ENCODE measurements at regions not wholly inside any gene's neighbourhood (a gene's known extent, or its start where the extent isn't known, plus 50 kb on each side); places are given as distances from the start of the nearest gene placed in this dataset.

DNA sequence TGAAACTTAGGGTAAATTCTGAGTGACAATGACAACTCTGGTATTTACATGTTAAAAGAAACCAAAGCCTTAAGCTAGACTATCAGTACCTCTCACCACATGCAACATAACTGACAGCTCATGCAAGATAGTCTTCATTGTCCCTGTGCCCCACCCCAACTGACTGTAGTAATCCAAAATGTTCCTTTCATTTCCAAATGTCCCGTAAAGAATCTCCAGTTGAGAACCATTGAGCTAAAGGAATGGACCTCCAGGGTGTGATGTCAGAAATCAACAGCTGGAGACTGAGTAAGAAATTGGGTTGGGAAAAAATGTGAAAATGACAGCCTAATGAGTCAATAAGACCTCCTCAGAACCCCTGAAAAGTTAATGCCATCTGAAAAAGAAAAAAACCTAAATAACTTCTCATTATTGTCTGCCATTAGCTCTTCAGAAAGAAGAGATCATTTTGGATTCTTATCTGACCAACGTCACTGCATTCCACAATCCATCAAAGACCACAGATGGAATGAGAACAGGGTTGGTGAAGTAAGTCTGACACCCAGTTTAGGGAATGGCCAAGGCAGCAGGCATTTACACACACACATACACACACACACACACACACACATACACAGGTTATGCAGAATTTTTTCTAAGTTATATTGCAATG is 51.7 kb upstream of the ACVR2A start:
- no peaks in the 10 kb centered on the region for H3K36me3 Mint-ChIP-seq (ENCODE audit: insufficient read depth)
- TF ChIP-seq, protein P1, sequence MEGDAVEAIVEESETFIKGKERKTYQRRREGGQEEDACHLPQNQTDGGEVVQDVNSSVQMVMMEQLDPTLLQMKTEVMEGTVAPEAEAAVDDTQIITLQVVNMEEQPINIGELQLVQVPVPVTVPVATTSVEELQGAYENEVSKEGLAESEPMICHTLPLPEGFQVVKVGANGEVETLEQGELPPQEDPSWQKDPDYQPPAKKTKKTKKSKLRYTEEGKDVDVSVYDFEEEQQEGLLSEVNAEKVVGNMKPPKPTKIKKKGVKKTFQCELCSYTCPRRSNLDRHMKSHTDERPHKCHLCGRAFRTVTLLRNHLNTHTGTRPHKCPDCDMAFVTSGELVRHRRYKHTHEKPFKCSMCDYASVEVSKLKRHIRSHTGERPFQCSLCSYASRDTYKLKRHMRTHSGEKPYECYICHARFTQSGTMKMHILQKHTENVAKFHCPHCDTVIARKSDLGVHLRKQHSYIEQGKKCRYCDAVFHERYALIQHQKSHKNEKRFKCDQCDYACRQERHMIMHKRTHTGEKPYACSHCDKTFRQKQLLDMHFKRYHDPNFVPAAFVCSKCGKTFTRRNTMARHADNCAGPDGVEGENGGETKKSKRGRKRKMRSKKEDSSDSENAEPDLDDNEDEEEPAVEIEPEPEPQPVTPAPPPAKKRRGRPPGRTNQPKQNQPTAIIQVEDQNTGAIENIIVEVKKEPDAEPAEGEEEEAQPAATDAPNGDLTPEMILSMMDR (IDR thresholded peaks at IDR 0.05; ENCODE audit: unreplicated experiment), result no peak
- H3K9me3 Mint-ChIP-seq (ENCODE audit: low read depth), result no peaks in the 10 kb centered on the region
- no peak overlapping the region for H3K4me3 Mint-ChIP-seq (ENCODE audit: low read depth)
- no peak for DNase-seq (ENCODE audit: low spot score, unreplicated experiment)
- H3K27ac Mint-ChIP-seq, result no peak overlapping the region
- peaks cover 5% of the 10 kb centered on the region for H3K27me3 Mint-ChIP-seq
- peaks cover 12% of the 10 kb centered on the region for H3K4me1 Mint-ChIP-seq (ENCODE audit: low read depth)

DNA sequence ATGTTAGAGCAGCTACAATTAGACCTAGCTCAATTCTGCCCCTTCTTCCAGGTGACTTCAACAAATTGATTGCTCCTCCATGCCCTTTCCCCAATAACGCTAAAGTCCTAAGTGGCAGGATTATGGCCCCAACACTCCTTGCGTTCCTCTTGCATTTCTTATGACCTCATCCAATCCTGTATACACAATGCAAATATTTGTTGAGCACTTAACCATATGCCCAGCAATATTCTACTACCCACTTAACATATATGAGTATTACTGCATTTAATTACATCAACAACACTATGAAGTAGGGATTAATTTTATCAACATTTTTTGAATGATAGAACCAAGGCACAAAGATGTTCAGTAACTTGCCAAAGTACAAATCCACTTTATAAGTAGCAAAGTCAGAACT is 54.2 kb upstream of the ACVR2A start:
- Mint-ChIP-seq H3K4me1 (ENCODE audit: low read depth) (no peaks in the 10 kb centered on the region), H3K27ac (no peak overlapping the region), H3K4me3 (ENCODE audit: low read depth) (no peak overlapping the region), H3K27me3 (peaks cover 11% of the 10 kb centered on the region), H3K36me3 (ENCODE audit: insufficient read depth) (no peaks in the 10 kb centered on the region), H3K9me3 (ENCODE audit: low read depth) (no peaks in the 10 kb centered on the region)
- TF ChIP-seq, protein P1 (IDR thresholded peaks at IDR 0.05; ENCODE audit: unreplicated experiment), result no peak
- DNase-seq (ENCODE audit: low spot score, unreplicated experiment), result no peak

DNA sequence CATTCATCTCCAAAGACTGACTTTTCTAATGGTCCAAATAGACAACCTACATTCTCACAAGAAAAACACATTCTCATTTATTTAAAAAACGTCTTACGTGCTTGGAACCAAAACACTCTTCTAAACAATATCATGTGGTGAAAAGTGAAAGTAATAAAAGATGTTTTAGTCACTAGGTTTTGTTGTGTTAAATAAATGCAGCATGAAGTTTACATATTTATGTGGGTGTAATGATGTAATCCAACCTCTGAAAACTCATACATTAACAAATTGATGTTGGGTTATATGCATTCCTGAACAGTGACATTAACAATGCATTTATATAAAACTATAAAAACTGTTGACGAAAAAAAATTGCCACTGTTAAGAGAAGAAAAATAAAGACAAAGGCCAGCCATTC is 55.1 kb upstream of the ACVR2A start:
- TF ChIP-seq, protein P1 (IDR thresholded peaks at IDR 0.05; ENCODE audit: unreplicated experiment), result no peak
- no peak for DNase-seq (ENCODE audit: low spot score, unreplicated experiment)
- H3K27me3 Mint-ChIP-seq, result peaks cover 16% of the 10 kb centered on the region
- no peak overlapping the region for H3K4me3 Mint-ChIP-seq (ENCODE audit: low read depth)
- no peaks in the 10 kb centered on the region for H3K4me1 Mint-ChIP-seq (ENCODE audit: low read depth)
- H3K9me3 Mint-ChIP-seq (ENCODE audit: low read depth), result no peaks in the 10 kb centered on the region
- H3K36me3 Mint-ChIP-seq (ENCODE audit: insufficient read depth), result no peaks in the 10 kb centered on the region
- no peak overlapping the region for H3K27ac Mint-ChIP-seq

DNA sequence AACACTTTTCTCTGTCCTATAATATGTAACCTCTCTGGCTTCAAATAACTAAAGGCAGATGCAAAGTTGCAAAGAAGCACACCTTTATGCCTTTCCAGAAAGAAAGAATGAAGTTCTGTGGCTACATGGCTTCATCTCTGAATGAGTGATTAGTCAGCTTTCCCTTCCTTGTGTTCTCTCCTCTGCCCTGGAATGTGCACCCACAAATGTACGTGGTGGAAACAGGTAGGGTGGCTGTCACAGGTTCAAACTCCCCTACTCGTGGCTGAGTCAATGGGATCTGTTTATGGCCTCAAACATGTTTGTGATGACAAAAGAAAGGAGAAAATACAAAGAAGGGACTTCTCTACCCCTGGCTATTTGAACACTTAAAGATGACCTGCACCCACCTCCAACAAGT is 55.5 kb upstream of the ACVR2A start:
- no peaks in the 10 kb centered on the region for H3K4me1 Mint-ChIP-seq (ENCODE audit: low read depth)
- TF ChIP-seq, protein P1 (IDR thresholded peaks at IDR 0.05; ENCODE audit: unreplicated experiment), result no peak
- H3K27me3 Mint-ChIP-seq, result peaks cover 18% of the 10 kb centered on the region
- no peaks in the 10 kb centered on the region for H3K9me3 Mint-ChIP-seq (ENCODE audit: low read depth)
- DNase-seq (ENCODE audit: low spot score, unreplicated experiment), result no peak
- no peaks in the 10 kb centered on the region for H3K36me3 Mint-ChIP-seq (ENCODE audit: insufficient read depth)
- H3K27ac Mint-ChIP-seq, result no peak overlapping the region
- H3K4me3 Mint-ChIP-seq (ENCODE audit: low read depth), result no peak overlapping the region

DNA sequence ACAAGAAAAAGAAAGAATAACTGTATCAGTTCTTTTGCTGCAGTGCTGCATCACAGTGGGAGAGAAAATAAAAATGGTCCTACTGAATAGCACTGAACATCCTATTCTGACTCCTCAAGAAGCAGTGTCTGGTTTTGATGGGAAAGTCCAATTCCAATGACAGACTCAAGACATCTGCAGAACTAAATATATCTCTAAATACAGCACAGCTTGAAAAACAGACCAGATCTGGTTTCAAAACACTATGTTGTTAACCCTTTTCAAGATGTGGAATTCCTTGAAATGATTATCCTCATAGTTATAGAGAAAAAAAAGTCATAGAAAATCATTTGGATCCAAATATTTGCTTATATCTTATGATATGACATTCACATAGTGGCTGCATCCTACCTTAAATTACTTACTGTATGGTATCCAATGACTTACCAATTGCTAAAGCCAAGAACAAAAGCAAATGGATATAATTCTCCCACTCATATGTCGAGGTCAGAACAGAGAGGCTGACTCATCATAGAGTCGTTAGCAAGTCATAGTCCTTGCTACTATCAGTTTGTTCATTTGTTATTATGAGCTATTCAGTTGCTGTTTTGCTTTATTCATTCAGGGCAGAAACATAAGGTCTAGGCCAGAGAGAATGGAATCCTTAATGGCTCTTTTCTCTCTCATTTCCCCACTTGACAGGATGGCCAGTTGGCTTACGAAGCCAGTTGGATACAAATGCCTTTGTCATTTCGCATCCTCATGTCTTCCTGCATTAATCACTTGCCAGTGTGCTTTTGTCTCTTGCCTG is 62.5 kb upstream of the ACVR2A start:
- peaks cover 5% of the 10 kb centered on the region for H3K4me1 Mint-ChIP-seq (ENCODE audit: low read depth)
- TF ChIP-seq, protein P1 (IDR thresholded peaks at IDR 0.05; ENCODE audit: unreplicated experiment), result no peak
- H3K36me3 Mint-ChIP-seq (ENCODE audit: insufficient read depth), result no peaks in the 10 kb centered on the region
- peaks cover 17% of the 10 kb centered on the region for H3K27me3 Mint-ChIP-seq
- no peaks in the 10 kb centered on the region for H3K9me3 Mint-ChIP-seq (ENCODE audit: low read depth)
- no peak for DNase-seq (ENCODE audit: low spot score, unreplicated experiment)
- no peak overlapping the region for H3K27ac Mint-ChIP-seq
- H3K4me3 Mint-ChIP-seq (ENCODE audit: low read depth), result no peak overlapping the region

All from progenitor cell of endocrine pancreas (in vitro differentiated cells).